ENCODE measurements at regions not wholly inside any gene's neighbourhood (a gene's known extent, or its start where the extent isn't known, plus 50 kb on each side); places are given as distances from the start of the nearest gene placed in this dataset.

GRCh38 chr2:60051991-60052390 lies 501.5 kb downstream of the BCL11A start:
- CTCF ChIA-PET, result no interaction called here
- DNase-seq (ENCODE audit: extremely low spot score), result no peak

GRCh38 chr2:60047944-60048525 lies 505.4 kb downstream of the BCL11A start:
- CTCF ChIA-PET, result no interaction called here
- POLR2A ChIA-PET, result no interaction called here
- no peak for DNase-seq (ENCODE audit: extremely low spot score)
- TF ChIP-seq L3MBTL2 (conservative IDR thresholded peaks at IDR 0.05) (no peak), HDGF (IDR thresholded peaks at IDR 0.05; ENCODE audit: borderline replicate concordance) (no peak), ZNF384 (IDR thresholded peaks at IDR 0.05) (no peak), NFRKB (IDR thresholded peaks at IDR 0.05) (no peak), CTBP1 (IDR thresholded peaks at IDR 0.05; ENCODE audit: borderline replicate concordance) (no peak), SUZ12 (IDR thresholded peaks at IDR 0.05) (no peak), ARNT (IDR thresholded peaks at IDR 0.05) (no peak), TARDBP (IDR thresholded peaks at IDR 0.05) (no peak), BHLHE40 (IDR thresholded peaks at IDR 0.05; ENCODE audit: borderline replicate concordance) (no peak), LEF1 (IDR thresholded peaks at IDR 0.05; ENCODE audit: borderline replicate concordance) (no peak), ELF4 (IDR thresholded peaks at IDR 0.05) (no peak), PKNOX1 (IDR thresholded peaks at IDR 0.05) (no peak), FOXK2 (IDR thresholded peaks at IDR 0.05) (no peak), FOXA1 (IDR thresholded peaks at IDR 0.05) (no peak), FOXM1 (IDR thresholded peaks at IDR 0.05; ENCODE audit: borderline replicate concordance) (no peak), SP1 (IDR thresholded peaks at IDR 0.05) (no peak)

More at GRCh38 chr2:60051991-60052390, 501.5 kb downstream of the BCL11A start:
- POLR2A ChIA-PET, result no interaction called here
- TF ChIP-seq PKNOX1 (IDR thresholded peaks at IDR 0.05) (no peak), TARDBP (IDR thresholded peaks at IDR 0.05) (no peak), FOXK2 (IDR thresholded peaks at IDR 0.05) (no peak), NFRKB (IDR thresholded peaks at IDR 0.05) (no peak), L3MBTL2 (conservative IDR thresholded peaks at IDR 0.05) (no peak), FOXA1 (IDR thresholded peaks at IDR 0.05) (no peak), BHLHE40 (IDR thresholded peaks at IDR 0.05; ENCODE audit: borderline replicate concordance) (no peak), SUZ12 (IDR thresholded peaks at IDR 0.05) (no peak), ELF4 (IDR thresholded peaks at IDR 0.05) (no peak), ZNF384 (IDR thresholded peaks at IDR 0.05) (no peak), FOXM1 (IDR thresholded peaks at IDR 0.05; ENCODE audit: borderline replicate concordance) (no peak), CTBP1 (IDR thresholded peaks at IDR 0.05; ENCODE audit: borderline replicate concordance) (no peak), SP1 (IDR thresholded peaks at IDR 0.05) (no peak)

GRCh38 chr2:60047347-60047746 lies 506.1 kb downstream of the BCL11A start:
- DNase-seq (ENCODE audit: extremely low spot score), result no peak
- TF ChIP-seq LEF1 (IDR thresholded peaks at IDR 0.05; ENCODE audit: borderline replicate concordance) (no peak), ELF4 (IDR thresholded peaks at IDR 0.05) (no peak), FOXK2 (IDR thresholded peaks at IDR 0.05) (no peak), FOXM1 (IDR thresholded peaks at IDR 0.05; ENCODE audit: borderline replicate concordance) (no peak), L3MBTL2 (conservative IDR thresholded peaks at IDR 0.05) (no peak), NFRKB (IDR thresholded peaks at IDR 0.05) (no peak), ARNT (IDR thresholded peaks at IDR 0.05) (no peak), HDGF (IDR thresholded peaks at IDR 0.05; ENCODE audit: borderline replicate concordance) (no peak), SP1 (IDR thresholded peaks at IDR 0.05) (no peak), TARDBP (IDR thresholded peaks at IDR 0.05) (no peak), CTBP1 (IDR thresholded peaks at IDR 0.05; ENCODE audit: borderline replicate concordance) (no peak), ZNF384 (IDR thresholded peaks at IDR 0.05) (no peak), PKNOX1 (IDR thresholded peaks at IDR 0.05) (no peak)
- POLR2A ChIA-PET, result no interaction called here
- CTCF ChIA-PET, result no interaction called here

GRCh38 chr2:60046529-60046928 lies 506.9 kb downstream of the BCL11A start:
- POLR2A ChIA-PET, result no interaction called here
- DNase-seq (ENCODE audit: extremely low spot score), result no peak
- no peak for TF ChIP-seq SP1 (IDR thresholded peaks at IDR 0.05)
- TF ChIP-seq LEF1 (IDR thresholded peaks at IDR 0.05; ENCODE audit: borderline replicate concordance), result no peak
- CTCF ChIA-PET, result no interaction called here

GRCh38 chr2:60045456-60045855 lies 508.0 kb downstream of the BCL11A start:
- DNase-seq (ENCODE audit: extremely low spot score), result no peak
- TF ChIP-seq BHLHE40 (IDR thresholded peaks at IDR 0.05; ENCODE audit: borderline replicate concordance) (no peak), ZNF384 (IDR thresholded peaks at IDR 0.05) (no peak), ELF4 (IDR thresholded peaks at IDR 0.05) (no peak), LEF1 (IDR thresholded peaks at IDR 0.05; ENCODE audit: borderline replicate concordance) (no peak), ARNT (IDR thresholded peaks at IDR 0.05) (no peak), TARDBP (IDR thresholded peaks at IDR 0.05) (no peak), SUZ12 (IDR thresholded peaks at IDR 0.05) (no peak), L3MBTL2 (conservative IDR thresholded peaks at IDR 0.05) (no peak), PKNOX1 (IDR thresholded peaks at IDR 0.05) (no peak)
- CTCF ChIA-PET, result no interaction called here
- POLR2A ChIA-PET, result no interaction called here

GRCh38 chr2:60044484-60044883 lies 509.0 kb downstream of the BCL11A start:
- ChIA-PET POLR2A (no interaction called here), CTCF (no interaction called here)
- no peak for DNase-seq (ENCODE audit: extremely low spot score)
- TF ChIP-seq NFRKB (IDR thresholded peaks at IDR 0.05) (no peak), ARNT (IDR thresholded peaks at IDR 0.05) (no peak), ELF4 (IDR thresholded peaks at IDR 0.05) (no peak), BHLHE40 (IDR thresholded peaks at IDR 0.05; ENCODE audit: borderline replicate concordance) (no peak)

Measured in HEK293T (cell line).